ENCODE measurements at regions not wholly inside any gene's neighbourhood (a gene's known extent, or its start where the extent isn't known, plus 50 kb on each side); places are given as distances from the start of the nearest gene placed in this dataset.

DNA sequence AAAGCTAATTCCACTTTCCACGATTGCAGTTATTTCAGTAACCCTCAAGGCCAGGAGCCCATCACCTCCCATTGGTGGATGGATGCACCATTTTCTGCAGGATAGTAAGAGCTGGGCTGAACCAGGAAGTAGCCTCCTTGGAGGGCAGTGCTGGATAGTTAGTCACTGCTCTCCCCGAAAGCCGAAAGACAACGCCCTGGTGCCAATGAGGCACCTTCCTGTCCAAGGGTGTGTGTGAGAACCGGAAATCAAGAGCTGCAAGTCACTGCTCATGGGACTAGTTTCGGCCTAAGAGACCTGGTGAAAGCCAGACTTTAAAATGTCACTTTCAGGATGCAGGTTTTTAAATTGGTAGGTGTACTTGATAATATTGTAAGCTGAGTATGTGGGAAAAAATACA is 203.8 kb upstream of the HS3ST1 start:
- TF ChIP-seq, protein P1, sequence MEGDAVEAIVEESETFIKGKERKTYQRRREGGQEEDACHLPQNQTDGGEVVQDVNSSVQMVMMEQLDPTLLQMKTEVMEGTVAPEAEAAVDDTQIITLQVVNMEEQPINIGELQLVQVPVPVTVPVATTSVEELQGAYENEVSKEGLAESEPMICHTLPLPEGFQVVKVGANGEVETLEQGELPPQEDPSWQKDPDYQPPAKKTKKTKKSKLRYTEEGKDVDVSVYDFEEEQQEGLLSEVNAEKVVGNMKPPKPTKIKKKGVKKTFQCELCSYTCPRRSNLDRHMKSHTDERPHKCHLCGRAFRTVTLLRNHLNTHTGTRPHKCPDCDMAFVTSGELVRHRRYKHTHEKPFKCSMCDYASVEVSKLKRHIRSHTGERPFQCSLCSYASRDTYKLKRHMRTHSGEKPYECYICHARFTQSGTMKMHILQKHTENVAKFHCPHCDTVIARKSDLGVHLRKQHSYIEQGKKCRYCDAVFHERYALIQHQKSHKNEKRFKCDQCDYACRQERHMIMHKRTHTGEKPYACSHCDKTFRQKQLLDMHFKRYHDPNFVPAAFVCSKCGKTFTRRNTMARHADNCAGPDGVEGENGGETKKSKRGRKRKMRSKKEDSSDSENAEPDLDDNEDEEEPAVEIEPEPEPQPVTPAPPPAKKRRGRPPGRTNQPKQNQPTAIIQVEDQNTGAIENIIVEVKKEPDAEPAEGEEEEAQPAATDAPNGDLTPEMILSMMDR (IDR thresholded peaks at IDR 0.05): no peak
- no peak for TF ChIP-seq POLR2A (IDR thresholded peaks at IDR 0.05)
- no peak for TF ChIP-seq POLR2AphosphoS5 (IDR thresholded peaks at IDR 0.05)
